ES-I3 (cell line): ENCODE measurements at regions not wholly inside any gene's neighbourhood (a gene's known extent, or its start where the extent isn't known, plus 50 kb on each side); places are given as distances from the start of the nearest gene placed in this dataset.
"Not testable (repeated sequence)": the region's sequence is repeated elsewhere in the genome, so short reads cannot be mapped to it uniquely, and the experiment has no call there.

Experiments
- H3K36me3 ChIP-seq: 2 replicates; pipeline ENCODE4 v1.6.1; 2013; ENCODE audit warnings: mild to moderate bottlenecking, low read length, control low read depth, moderate library complexity; ENCODE audit not compliant: insufficient read depth
- H3K4me1 ChIP-seq: 2 replicates; pipeline ENCODE4 v1.6.1; 2013; ENCODE audit warnings: mild to moderate bottlenecking, control low read depth, low read length; ENCODE audit not compliant: insufficient read depth
- H3K9ac ChIP-seq: 2 replicates; pipeline ENCODE4 v1.6.1; 2013; ENCODE audit warnings: low read depth, mild to moderate bottlenecking, low read length, moderate library complexity
- H3K9me3 ChIP-seq: 2 replicates; pipeline ENCODE4 v1.6.1; 2013; ENCODE audit warnings: mild to moderate bottlenecking, low read length, moderate library complexity; ENCODE audit not compliant: control insufficient read depth, insufficient read depth

DNA sequence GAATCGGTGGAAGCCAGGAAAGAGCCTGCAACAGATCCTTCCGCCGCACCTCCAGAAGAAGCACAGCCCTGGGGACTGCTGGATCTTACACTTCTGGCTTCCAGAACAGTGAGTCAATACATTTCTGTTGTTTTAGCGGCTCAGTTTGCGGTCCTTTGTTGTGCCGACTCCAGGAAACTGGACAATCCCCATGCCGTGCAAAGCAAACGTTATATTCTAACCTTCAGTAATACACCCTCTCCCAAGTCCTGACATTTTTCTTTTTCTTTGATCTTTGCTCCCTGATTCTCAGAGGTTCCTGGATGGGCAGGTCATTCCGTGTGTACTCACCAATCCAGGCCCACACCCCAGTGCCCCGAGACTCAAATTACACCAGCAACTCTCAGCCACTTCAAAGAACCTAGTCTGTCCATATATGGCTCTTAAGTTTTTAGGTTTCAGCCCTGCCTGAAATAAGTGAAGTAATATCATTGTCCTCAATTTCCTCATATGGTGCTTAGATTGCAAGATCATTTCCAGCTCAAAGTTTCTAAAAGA lies 387.1 kb upstream of the SGCG start:
- Histone ChIP-seq H3K4me1 (peaks cover 5% of the 10 kb centered on the region; the same call in 1 of the 2 replicates), H3K9ac (no peak overlapping the region), H3K9me3 (no peaks in the 10 kb centered on the region), H3K36me3 (no peaks in the 10 kb centered on the region)

DNA sequence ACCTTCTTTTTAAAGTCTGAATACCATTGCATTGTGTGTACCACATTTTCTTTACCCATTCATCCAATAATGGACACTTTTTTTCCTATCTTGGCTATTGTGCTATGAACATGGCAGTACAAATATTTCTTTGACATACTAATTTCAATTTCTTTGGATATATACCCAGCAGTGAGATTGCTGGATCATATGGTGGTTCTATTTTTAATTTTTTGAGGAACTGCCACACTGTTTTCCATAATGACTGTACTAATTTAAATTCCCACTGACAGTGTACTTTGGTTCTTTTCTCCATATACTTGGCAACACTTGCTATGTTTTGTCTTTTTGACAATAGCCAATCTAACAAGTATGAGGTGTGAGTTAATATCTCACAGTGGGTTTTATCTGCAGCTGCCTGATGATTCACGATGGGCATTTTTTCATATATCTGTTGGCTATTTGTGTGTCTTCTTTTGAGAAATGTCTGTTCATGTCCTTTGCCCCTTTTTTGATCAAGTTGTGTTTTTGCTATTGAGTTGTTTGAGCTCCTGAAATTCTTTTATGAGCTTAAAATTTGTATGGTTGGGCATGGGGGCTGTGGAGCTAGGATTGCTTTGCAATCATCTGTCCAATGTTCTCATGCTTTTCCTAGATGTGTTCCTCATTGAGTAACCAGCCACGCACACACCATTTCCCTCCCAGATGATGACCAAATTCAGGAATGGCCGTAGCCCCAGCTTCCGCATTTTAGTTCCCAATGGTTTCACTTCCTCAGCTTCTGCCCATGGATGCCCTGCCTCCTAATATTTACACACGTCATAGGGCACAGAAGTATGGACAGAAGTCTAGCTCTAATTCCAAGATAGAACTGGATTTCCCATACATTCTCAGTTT lies 380.0 kb upstream of the SGCG start:
- no peaks in the 10 kb centered on the region for H3K9me3 ChIP-seq
- H3K36me3 ChIP-seq = no peaks in the 10 kb centered on the region
- no peak overlapping the region for H3K9ac ChIP-seq
- 0 out of 2 replicates have a peak, but pooled peaks cover 4% of the 10 kb centered on the region for H3K4me1 ChIP-seq

DNA sequence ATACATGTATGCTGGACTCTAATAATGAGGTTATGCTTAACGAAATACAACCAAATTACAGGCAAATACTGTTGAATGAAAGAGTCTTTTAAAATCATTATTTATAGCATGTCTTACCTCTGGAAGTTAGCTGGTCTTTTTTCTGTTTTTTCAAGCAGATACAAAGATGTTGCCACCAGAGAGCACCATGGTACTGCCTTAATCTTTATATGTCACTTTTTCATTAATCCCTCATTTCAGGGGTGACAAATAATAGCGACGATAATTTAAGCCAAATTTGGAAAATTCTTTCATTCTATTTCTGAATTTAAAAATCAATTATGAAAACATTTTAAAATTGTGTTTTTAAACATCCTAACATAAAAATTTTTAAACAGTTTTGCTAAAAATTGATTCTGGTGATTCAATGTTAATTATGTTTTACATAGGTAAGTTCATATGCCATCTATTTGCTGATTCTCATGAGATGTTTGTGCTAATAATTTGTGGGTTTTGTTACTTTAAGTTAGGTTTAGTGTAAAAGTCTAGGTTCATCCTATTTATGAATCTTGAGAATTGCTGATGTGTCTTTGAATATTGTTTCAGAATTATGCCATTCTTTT lies 379.3 kb upstream of the SGCG start:
- Histone ChIP-seq H3K36me3 (no peaks in the 10 kb centered on the region), H3K9me3 (no peaks in the 10 kb centered on the region), H3K9ac (no peak overlapping the region), H3K4me1 (0 out of 2 replicates have a peak, but pooled peaks cover 4% of the 10 kb centered on the region)

DNA sequence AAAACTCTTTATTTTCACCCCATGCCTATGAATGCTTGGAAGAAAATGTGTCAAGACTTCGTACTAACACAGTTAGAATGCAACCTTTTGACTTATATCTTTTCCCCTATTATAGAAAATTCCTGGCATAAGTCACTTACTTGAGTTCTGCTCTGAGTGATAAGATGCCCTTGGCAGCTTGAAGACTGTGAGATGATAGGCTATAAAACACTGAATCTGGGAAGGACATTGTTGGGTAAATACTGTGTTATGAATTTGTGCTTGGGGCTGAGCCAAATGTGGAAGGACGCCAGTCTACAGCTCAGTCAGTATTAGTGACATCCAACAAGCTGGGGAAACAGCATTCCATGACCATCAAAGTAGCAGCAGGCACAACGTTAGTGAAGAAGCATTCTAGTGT lies 368.0 kb upstream of the SGCG start:
- Histone ChIP-seq H3K9me3 (no peaks in the 10 kb centered on the region; the same call in 1 of the 2 replicates), H3K36me3 (no peaks in the 10 kb centered on the region), H3K4me1 (peaks cover 14% of the 10 kb centered on the region), H3K9ac (peak overlapping the region; percentile 47; the same call in 1 of the 2 replicates)

DNA sequence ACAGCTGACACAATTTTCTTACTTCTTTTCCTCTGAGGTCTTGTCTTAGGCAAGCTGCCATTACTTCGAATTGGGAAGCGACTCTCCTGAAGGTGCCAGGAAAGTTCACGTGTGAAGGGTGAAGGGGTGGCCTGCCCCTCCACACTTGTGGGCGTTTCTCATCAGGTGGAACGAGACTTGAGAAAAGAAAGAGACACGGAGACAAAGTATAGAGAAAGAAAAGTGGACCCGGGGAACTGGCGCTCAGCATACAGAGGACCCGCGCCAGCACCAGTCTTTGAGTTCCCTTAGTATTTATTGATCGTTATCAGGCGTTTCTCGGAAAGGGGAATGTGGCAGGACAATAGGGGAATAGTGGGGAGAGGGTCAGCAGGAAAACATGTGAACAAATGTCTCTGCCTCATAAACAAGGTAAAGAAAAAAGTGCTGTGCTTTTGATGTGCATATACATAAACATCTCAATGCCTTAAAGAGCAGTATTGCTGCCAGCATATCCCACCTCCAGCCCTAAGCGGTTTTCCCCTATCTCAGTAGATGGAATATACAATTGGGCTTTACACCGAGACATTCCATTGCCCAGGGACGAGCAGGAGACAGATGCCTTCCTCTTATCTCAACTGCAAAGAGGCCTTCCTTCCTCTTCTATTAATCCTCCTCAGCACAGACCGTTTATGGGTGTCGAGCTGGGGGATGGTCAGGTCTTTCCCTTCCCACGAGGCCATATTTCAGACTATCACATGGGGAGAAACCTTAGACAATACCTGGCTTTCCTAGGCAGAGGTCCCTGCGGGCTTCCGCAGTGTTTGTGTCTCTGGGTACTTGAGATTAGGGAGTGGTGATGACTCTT lies 367.0 kb upstream of the SGCG start:
- Histone ChIP-seq H3K4me1 (peaks cover 14% of the 10 kb centered on the region), H3K9ac (peak overlapping the region; percentile 47; the same call in 1 of the 2 replicates)
- not testable (repeated sequence) for H3K9me3 ChIP-seq, H3K36me3 ChIP-seq

DNA sequence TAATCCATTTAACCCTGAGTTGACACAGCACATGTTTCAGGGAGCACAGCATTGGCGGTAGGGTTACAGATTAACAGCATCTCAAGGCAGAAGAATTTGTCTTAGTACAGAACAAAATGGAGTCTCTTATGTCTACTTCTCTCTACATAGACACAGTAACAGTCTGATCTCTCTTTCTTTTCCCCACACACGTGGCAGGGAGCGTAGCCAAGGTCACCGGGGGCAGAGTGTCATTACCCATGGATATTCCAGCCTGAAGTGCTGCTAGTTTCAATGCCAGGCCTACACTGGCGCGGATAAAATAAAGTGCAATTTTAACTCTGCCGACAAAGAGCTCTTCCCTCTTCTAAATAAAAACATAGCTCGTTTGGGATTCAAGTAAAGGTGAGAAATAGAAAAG lies 366.3 kb upstream of the SGCG start:
- H3K36me3 ChIP-seq, H3K9ac ChIP-seq, H3K9me3 ChIP-seq: not testable (repeated sequence)
- H3K4me1 ChIP-seq = peaks cover 14% of the 10 kb centered on the region

DNA sequence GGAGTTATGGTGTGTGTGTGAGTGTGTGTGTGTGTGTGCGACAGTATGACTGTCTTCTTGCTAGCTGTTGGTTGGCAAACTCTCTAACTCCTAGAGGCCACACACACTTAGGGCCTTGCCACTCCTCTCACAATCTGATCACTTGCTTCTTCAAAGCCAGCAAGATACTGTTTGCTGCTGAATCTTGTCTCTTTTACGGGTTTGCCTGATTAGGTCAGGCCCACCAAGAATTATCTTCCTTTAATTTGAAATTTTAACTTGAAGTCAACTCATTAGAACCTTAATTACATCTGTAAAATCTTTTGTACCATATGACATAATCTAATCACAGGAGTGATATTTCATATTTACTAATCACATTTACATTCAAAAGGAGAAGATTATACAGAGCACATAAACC lies 359.2 kb upstream of the SGCG start:
- Histone ChIP-seq H3K9me3 (no peaks in the 10 kb centered on the region), H3K4me1 (no peaks in the 10 kb centered on the region), H3K36me3 (no peaks in the 10 kb centered on the region), H3K9ac (no peak overlapping the region)

DNA sequence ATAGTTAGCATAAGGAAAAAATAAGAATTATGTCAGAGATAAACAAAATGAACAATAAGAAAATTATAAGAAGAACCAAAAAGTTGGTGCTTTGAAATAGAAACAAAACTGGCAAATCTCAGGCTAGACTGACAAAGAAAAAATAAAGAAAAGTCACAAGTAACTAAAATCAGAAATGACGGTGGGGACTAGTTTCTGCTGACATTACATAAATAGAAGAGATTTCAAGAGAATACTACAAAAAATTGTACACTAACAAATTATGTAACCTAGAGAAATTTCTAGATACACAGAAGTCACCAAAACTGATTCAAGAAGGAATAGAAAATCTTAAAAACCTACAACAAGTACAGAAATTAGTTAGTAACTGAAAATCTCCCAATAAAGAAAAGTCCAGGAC lies 355.6 kb upstream of the SGCG start:
- Histone ChIP-seq H3K4me1 (no peaks in the 10 kb centered on the region), H3K36me3 (no peaks in the 10 kb centered on the region), H3K9ac (no peak overlapping the region), H3K9me3 (no peaks in the 10 kb centered on the region)

DNA sequence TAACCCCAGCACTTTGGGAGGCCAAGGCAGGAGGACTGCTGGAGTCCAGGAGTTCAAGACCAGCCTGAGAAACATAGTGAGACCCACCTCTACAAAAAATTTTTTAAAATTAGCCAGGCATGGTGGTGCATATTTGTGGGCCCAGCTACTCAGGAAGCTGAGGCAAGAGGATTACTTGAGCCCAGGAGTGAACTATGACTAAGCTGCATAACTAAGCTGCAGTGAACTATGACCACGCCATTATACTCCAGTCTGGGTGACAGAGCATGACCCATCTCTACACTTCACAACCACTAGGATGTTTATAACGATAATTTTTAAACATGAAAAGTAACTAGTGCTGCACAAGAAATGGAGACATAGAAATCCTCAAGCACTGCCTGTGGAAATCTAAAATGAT lies 352.7 kb upstream of the SGCG start:
- no peaks in the 10 kb centered on the region for H3K4me1 ChIP-seq
- no peak overlapping the region for H3K9ac ChIP-seq
- H3K9me3 ChIP-seq = no peaks in the 10 kb centered on the region
- H3K36me3 ChIP-seq = no peaks in the 10 kb centered on the region

DNA sequence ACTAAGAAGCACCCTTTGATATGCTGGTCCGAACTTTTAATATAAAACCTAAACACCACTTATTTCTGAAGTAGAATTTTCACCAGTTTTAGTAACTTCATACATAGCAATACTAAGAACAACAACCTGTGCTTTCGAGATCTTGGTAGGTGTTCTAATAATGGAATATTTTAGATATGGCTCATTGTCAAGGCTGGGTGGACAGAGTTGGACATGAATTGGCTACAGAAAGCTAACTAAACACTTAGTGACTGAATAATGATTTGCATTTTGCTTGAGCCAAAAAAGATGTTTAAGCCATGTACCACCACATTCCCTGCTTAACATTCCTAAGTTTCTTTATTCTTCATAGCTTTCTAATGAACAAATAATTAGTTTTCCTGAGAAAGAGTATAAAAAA lies 344.3 kb upstream of the SGCG start:
- H3K9me3 ChIP-seq = no peaks in the 10 kb centered on the region
- no peak overlapping the region for H3K9ac ChIP-seq

DNA sequence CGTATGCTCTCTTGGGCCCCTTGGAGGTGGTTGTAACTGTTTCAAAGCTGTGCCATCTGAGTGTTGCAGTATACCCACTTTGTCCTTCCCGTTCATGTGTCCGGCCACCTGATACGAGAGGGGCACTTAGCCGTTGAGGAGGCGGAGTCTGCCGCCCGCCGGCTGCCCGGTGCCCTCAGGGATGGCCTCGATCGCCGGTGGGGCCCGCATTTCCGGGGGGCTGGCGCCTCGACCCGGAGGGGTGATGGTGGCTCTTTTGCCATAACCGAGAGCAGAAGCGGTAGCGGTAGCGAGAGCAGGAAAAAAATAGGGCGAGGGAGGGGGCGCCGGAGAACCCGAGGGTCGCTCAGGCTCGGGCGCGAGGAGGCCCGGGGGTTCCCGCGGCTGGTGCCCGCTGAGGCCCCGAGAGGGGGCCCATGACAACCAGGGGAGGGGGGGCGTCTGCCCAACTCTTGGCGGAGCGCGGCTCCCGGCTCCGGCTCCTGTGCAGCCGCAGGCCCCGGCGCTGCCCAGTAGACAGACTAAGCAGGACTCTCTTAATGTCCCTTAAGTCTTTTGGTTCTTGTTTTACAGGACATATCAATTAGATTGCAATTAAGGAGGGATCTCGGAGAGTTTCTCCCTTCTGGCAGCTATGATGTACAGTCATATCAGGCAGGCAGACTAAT lies 342.7 kb upstream of the SGCG start:
- H3K9me3 ChIP-seq = no peaks in the 10 kb centered on the region
- no peaks in the 10 kb centered on the region for H3K36me3 ChIP-seq
- no peak overlapping the region for H3K9ac ChIP-seq
- no peaks in the 10 kb centered on the region for H3K4me1 ChIP-seq

More for the DNA sequence above, 344.3 kb upstream of the SGCG start:
- H3K36me3 ChIP-seq = no peaks in the 10 kb centered on the region
- no peaks in the 10 kb centered on the region for H3K4me1 ChIP-seq

DNA sequence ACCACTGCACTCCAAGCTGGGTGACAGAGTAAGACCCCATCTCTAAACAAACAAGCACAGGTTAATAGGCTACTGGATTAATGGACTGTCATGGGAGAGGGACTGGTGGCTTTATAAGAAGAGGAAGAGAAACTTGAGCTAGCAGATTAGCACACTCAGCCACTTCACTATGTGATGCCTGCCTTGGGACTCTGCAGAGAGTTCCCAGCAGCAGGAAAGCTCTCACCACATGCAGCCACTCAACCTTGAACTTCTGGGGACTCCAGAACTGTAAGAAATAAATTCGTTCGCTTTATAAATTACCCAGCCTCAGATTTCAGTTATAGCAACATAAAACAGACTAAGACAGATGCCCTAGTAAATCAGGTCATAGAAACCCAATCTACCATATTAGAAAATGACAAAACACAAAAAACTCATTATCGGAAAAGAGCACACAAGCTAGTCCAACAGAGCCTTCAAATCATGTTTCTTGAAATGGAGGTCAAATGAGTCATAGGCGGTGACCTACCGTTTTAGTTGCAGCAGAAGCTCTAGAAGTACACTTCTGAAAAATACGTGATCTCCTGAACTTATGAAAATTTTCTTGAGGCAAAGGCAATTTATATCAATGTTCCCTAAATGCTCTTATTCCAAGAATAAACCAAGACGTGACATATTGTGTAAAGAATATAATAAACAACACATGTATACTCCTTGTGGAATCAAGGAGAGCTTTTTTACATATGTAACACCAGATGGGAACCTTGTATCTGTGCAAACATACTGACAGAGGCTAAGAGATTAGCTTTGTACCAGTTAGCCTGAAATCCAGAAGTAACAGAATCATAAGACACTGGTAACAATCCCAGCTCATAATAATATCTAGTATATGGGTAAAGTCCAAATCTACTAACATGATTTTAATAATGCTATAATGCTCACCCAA lies 340.9 kb upstream of the SGCG start:
- no peaks in the 10 kb centered on the region for H3K4me1 ChIP-seq
- no peaks in the 10 kb centered on the region for H3K9me3 ChIP-seq
- no peaks in the 10 kb centered on the region for H3K36me3 ChIP-seq
- H3K9ac ChIP-seq = no peak overlapping the region

DNA sequence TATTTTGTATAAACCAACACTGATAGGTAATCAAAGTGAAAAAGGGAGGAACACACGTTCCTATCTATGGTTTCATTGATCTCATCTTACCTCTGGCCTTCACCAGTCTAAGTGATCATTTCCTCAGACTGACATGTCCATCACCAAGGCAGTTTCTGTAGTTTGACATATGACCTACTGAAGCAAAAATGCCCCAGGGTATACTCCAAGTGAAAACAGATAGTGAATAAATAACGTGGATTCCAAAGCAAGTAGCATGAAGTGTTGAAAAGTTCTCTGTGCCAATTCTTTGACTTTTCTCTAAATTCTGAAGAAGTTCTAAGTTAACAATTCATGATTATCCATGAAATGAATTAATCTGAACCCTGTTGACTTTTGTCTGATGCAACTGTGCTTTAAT lies 334.2 kb upstream of the SGCG start:
- Histone ChIP-seq H3K36me3 (no peaks in the 10 kb centered on the region), H3K9ac (no peak overlapping the region), H3K9me3 (no peaks in the 10 kb centered on the region), H3K4me1 (peaks cover 17% of the 10 kb centered on the region; the same call in 1 of the 2 replicates)
